Uterus (tissue), 2 donors: ENCODE measurements at regions not wholly inside any gene's neighbourhood (a gene's known extent, or its start where the extent isn't known, plus 50 kb on each side); places are given as distances from the start of the nearest gene placed in this dataset.

Experiments used
- CTCF ChIP-seq, 4 experiments: fragments of 200-600 bp in 2 of 4; fragments of 450-650 bp in 2 of 4; sonication (generic) in 2 of 4; IDR thresholded peaks; one replicate each; pipeline ENCODE4 v1.5.1; 2016 to 2019; ENCODE audit warnings: antibody characterized with exemption in 4 of 4, mild to moderate bottlenecking in 2 of 4, moderate library complexity in 1 of 4
- POLR2A ChIP-seq, 2 donors: fragments of 450-650 bp; IDR thresholded peaks; one replicate each; pipeline ENCODE4 v1.6.1; 2016; ENCODE audit warnings: antibody characterized with exemption in 2 of 2, mild to moderate bottlenecking in 1 of 2, moderate library complexity in 1 of 2

GRCh38 chr14:82482345-82482744 lies 948.7 kb upstream of the SEL1L start:
- TF ChIP-seq CTCF (IDR thresholded peaks at IDR 0.05), result no peak
- no peak for TF ChIP-seq POLR2A (IDR thresholded peaks at IDR 0.05)
